Lower lobe of right lung (tissue), 2 donors: ENCODE measurements at regions not wholly inside any gene's neighbourhood (a gene's known extent, or its start where the extent isn't known, plus 50 kb on each side); places are given as distances from the start of the nearest gene placed in this dataset.
A peak's percentile ranks its signal among the peaks of the same experiment; 100 is the strongest.
"Not testable (repeated sequence)": the region's sequence is repeated elsewhere in the genome, so short reads cannot be mapped to it uniquely, and the experiment has no call there.

Experiments used
- ATAC-seq, 2 donors: fragments of 200-7000 bp; cut with Tn5 transposase; one replicate each; pipeline ENCODE4 v1.9.1; 2020 to 2022; ENCODE audit warnings: mild to moderate bottlenecking in 2 of 2, moderate library complexity in 2 of 2
- DNase-seq: peaks from one replicate; pipeline ENCODE4 v3.0.0-alpha.2; 2020
- H3K27ac ChIP-seq: fragments of 200-600 bp; one replicate; pipeline ENCODE4 v1.8.0; 2022
- H3K27me3 ChIP-seq: fragments of 200-600 bp; one replicate; pipeline ENCODE4 v1.8.0; 2022; ENCODE audit warnings: low read depth
- H3K36me3 ChIP-seq: fragments of 200-600 bp; one replicate; pipeline ENCODE4 v1.8.0; 2022; ENCODE audit warnings: mild to moderate bottlenecking
- H3K4me1 ChIP-seq: fragments of 200-600 bp; one replicate; pipeline ENCODE4 v1.8.0; 2022
- H3K4me3 ChIP-seq: fragments of 200-600 bp; one replicate; pipeline ENCODE4 v1.8.0; 2022; ENCODE audit warnings: mild to moderate bottlenecking
- H3K9me3 ChIP-seq: fragments of 200-600 bp; one replicate; pipeline ENCODE4 v1.8.0; 2022
- CTCF ChIP-seq: fragments of 200-600 bp; IDR thresholded peaks from one replicate; pipeline ENCODE4 v1.8.0; 2022; ENCODE audit warnings: antibody characterized with exemption, mild to moderate bottlenecking
- intact Hi-C: fragments of 100-400 bp; cut with DNase I; formaldehyde crosslinking; loops from one replicate; pipeline ENCODE4 v1.11.0; 2022
- donor health status: DM: no; HTN: yes; CAD: no; lungs with severe emphysema.

- TF ChIP-seq CTCF = no peak
- ATAC-seq = no peak
- no peaks in the 10 kb centered on the region for H3K27me3 ChIP-seq
- intact Hi-C loops = no loop called here
- H3K36me3 ChIP-seq = no peaks in the 10 kb centered on the region
- no peak for DNase-seq
- no peak overlapping the region for H3K27ac ChIP-seq
- H3K4me1 ChIP-seq = no peaks in the 10 kb centered on the region
- no peaks in the 10 kb centered on the region for H3K9me3 ChIP-seq
- no peak overlapping the region for H3K4me3 ChIP-seq
Measured at GRCh38 chrX:138794246-138794645, 82.7 kb upstream of the FGF13 start.

GRCh38 chrX:138791551-138791950 lies 80.0 kb upstream of the FGF13 start:
- no peaks in the 10 kb centered on the region for H3K4me1 ChIP-seq
- H3K4me3 ChIP-seq = no peak overlapping the region
- no peaks in the 10 kb centered on the region for H3K36me3 ChIP-seq
- no peak overlapping the region for H3K27ac ChIP-seq
- H3K27me3 ChIP-seq = no peaks in the 10 kb centered on the region
- H3K9me3 ChIP-seq = no peaks in the 10 kb centered on the region
- no peak for ATAC-seq
- TF ChIP-seq CTCF = no peak
- intact Hi-C loops = no loop called here
- no peak for DNase-seq

- no peaks in the 10 kb centered on the region for H3K36me3 ChIP-seq
- no peaks in the 10 kb centered on the region for H3K9me3 ChIP-seq
- intact Hi-C loops = no loop called here
- no peak overlapping the region for H3K27ac ChIP-seq
- TF ChIP-seq CTCF = no peak
- ATAC-seq (no peak), DNase-seq (no peak)
- no peaks in the 10 kb centered on the region for H3K27me3 ChIP-seq
- H3K4me3 ChIP-seq = no peak overlapping the region
- no peaks in the 10 kb centered on the region for H3K4me1 ChIP-seq
Measured at GRCh38 chrX:138788771-138789170, 77.3 kb upstream of the FGF13 start.

- H3K36me3 ChIP-seq, H3K27me3 ChIP-seq, DNase-seq, intact Hi-C loops, H3K27ac ChIP-seq, H3K4me3 ChIP-seq, H3K9me3 ChIP-seq, ATAC-seq, H3K4me1 ChIP-seq: not testable (repeated sequence)
Measured at GRCh38 chrX:138778576-138778909, 67.0 kb upstream of the FGF13 start.

GRCh38 chrX:138777908-138778575 lies 66.5 kb upstream of the FGF13 start:
- intact Hi-C loops, H3K36me3 ChIP-seq, H3K27ac ChIP-seq, H3K27me3 ChIP-seq, H3K4me1 ChIP-seq, ATAC-seq, DNase-seq, H3K9me3 ChIP-seq, H3K4me3 ChIP-seq: not testable (repeated sequence)

- ATAC-seq = no peak
- DNase-seq = no peak
- Histone ChIP-seq H3K27ac (no peak overlapping the region), H3K36me3 (no peaks in the 10 kb centered on the region), H3K9me3 (no peaks in the 10 kb centered on the region), H3K27me3 (no peaks in the 10 kb centered on the region), H3K4me3 (no peak overlapping the region), H3K4me1 (no peaks in the 10 kb centered on the region)
- intact Hi-C loops = no loop called here
- no peak for TF ChIP-seq CTCF
Measured at GRCh38 chrX:138777230-138777629, 65.7 kb upstream of the FGF13 start.

GRCh38 chrX:138775517-138775916 lies 64.0 kb upstream of the FGF13 start:
- no peak overlapping the region for H3K4me3 ChIP-seq
- H3K27me3 ChIP-seq = no peaks in the 10 kb centered on the region
- TF ChIP-seq CTCF = peak; percentile 24
- ATAC-seq (no peak), DNase-seq (no peak)
- H3K36me3 ChIP-seq = no peaks in the 10 kb centered on the region
- H3K4me1 ChIP-seq = no peaks in the 10 kb centered on the region
- no peak overlapping the region for H3K27ac ChIP-seq
- intact Hi-C loops = no loop called here
- no peaks in the 10 kb centered on the region for H3K9me3 ChIP-seq
